ENCODE measurements at regions not wholly inside any gene's neighbourhood (a gene's known extent, or its start where the extent isn't known, plus 50 kb on each side); places are given as distances from the start of the nearest gene placed in this dataset.

DNA sequence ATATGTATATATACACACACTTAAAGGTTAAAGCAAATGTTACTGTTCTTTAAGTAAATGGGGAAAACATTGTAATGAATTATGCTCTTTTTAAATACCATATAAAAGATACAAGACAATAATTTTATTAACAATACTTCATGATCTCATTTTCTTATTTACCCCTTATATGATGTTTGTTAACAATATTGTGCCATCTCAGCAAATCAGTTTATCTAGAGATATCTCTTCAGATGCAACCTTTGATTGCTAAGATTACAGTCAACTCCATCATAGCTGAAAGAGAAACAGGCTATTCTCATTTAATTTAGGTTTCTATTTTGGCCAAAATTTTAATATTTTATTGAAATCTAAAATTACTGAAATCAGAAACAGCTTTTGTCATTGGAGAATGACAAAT, 197.9 kb downstream of the CALCRL start:
- TF ChIP-seq SIN3A (IDR thresholded peaks at IDR 0.05; ENCODE audit: low read depth, low read length) (no peak), SRF (IDR thresholded peaks at IDR 0.05; ENCODE audit: low read depth in 2 of 2, low read length in 2 of 2) (no peak), BACH1 (IDR thresholded peaks at IDR 0.05; ENCODE audit: borderline replicate concordance) (no peak), ZNF217 (IDR thresholded peaks at IDR 0.05) (no peak), MEF2A (IDR thresholded peaks at IDR 0.05; ENCODE audit: insufficient read depth, low read depth, low read length) (no peak), MTA3 (IDR thresholded peaks at IDR 0.05; ENCODE audit: borderline replicate concordance, low read length) (no peak), CTCF (IDR thresholded peaks at IDR 0.05 in 2 of 3, conservative IDR thresholded peaks at IDR 0.05 in 1 of 3; ENCODE audit: control insufficient read depth in 2 of 3, extremely low read depth in 1 of 3, insufficient read depth in 1 of 3, low read depth in 3 of 3, low read length in 3 of 3) (no peak), HDAC2 (IDR thresholded peaks at IDR 0.05) (no peak), STAT3 (IDR thresholded peaks at IDR 0.05; ENCODE audit: low read depth, low read length) (no peak)
- TF ChIP-seq, protein P1, sequence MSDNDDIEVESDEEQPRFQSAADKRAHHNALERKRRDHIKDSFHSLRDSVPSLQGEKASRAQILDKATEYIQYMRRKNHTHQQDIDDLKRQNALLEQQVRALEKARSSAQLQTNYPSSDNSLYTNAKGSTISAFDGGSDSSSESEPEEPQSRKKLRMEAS (IDR thresholded peaks at IDR 0.05; ENCODE audit: low read depth, low read length), result no peak
- TF ChIP-seq, protein P2, sequence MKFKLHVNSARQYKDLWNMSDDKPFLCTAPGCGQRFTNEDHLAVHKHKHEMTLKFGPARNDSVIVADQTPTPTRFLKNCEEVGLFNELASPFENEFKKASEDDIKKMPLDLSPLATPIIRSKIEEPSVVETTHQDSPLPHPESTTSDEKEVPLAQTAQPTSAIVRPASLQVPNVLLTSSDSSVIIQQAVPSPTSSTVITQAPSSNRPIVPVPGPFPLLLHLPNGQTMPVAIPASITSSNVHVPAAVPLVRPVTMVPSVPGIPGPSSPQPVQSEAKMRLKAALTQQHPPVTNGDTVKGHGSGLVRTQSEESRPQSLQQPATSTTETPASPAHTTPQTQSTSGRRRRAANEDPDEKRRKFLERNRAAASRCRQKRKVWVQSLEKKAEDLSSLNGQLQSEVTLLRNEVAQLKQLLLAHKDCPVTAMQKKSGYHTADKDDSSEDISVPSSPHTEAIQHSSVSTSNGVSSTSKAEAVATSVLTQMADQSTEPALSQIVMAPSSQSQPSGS (IDR thresholded peaks at IDR 0.05; ENCODE audit: low read length), result no peak
- in situ Hi-C loops (cut with MboI) (no loop called here), intact Hi-C loops (cut with micrococcal nuclease; ENCODE audit: unreplicated experiment) (no loop called here)
- Histone ChIP-seq H3K27ac (ENCODE audit: control insufficient read depth, insufficient read depth) (no peak overlapping the region), H3K27me3 (replicated peaks in 1 of 2; ENCODE audit: control insufficient read depth in 2 of 2, insufficient read depth in 2 of 2, low read length in 1 of 2) (no peaks in the 10 kb centered on the region), H3K4me2 (ENCODE audit: control insufficient read depth, insufficient read depth) (no peak overlapping the region), H3K4me3 (no peak overlapping the region), H3K9ac (ENCODE audit: control insufficient read depth, insufficient read depth, low read length) (no peak overlapping the region), H3K4me1 (ENCODE audit: control insufficient read depth, insufficient read depth, low read length) (no peaks in the 10 kb centered on the region), H3K79me2 (ENCODE audit: control insufficient read depth, insufficient read depth, low read length) (no peaks in the 10 kb centered on the region), H2AFZ (ENCODE audit: control insufficient read depth, low read depth, low read length) (no peak overlapping the region), H3K9me3 (replicated peaks; ENCODE audit: control insufficient read depth, insufficient read depth, low read length) (no peaks in the 10 kb centered on the region), H4K20me1 (ENCODE audit: control insufficient read depth, insufficient read depth) (no peaks in the 10 kb centered on the region), H3K36me3 (ENCODE audit: control insufficient read depth in 2 of 2, insufficient read depth in 2 of 2, low read length in 1 of 2) (no peaks in the 10 kb centered on the region)
- DNase-seq (ENCODE audit: low read depth, low spot score), result no peak
- POLR2A ChIA-PET, result no interaction called here
- BruUV-seq (replicated peaks), result no TSS peak
- CTCF ChIA-PET, result no interaction called here
- ATAC-seq, result no peak
- SMC1A ChIA-PET (ENCODE audit: uncharacterized antibody, unreplicated experiment), result interaction anchor here (1.4 kb wide), 1 partner anchor 10 kb away, joined by 5 read pairs; no protein-coding TSS in a partner anchor
- no peak for FAIRE-seq
- RAD21 ChIA-PET (ENCODE audit: unreplicated experiment), result no interaction called here

All from GM12878 (cell line).